SK-N-SH treated with all-trans-retinoic acid at 6 μM for 48 hours (cell line): ENCODE measurements at regions not wholly inside any gene's neighbourhood (a gene's known extent, or its start where the extent isn't known, plus 50 kb on each side); places are given as distances from the start of the nearest gene placed in this dataset.

Source experiments
- ATAC-seq: fragments of 200-7000 bp; cut with Tn5 transposase; 3 replicates; pipeline ENCODE4 v1.9.1; 2020; ENCODE audit warnings: mild to moderate bottlenecking, moderate library complexity
- ARNTL ChIP-seq: fragments of 450-650 bp; formaldehyde crosslinking; IDR thresholded peaks from 2 replicates; pipeline ENCODE4 v1.5.0; 2020; ENCODE audit warnings: low read depth, mild to moderate bottlenecking, moderate library complexity, borderline replicate concordance
- CREB5 ChIP-seq: fragments of 250-450 bp; sonication (Bioruptor Pico); IDR thresholded peaks from 2 replicates; pipeline ENCODE4 v1.5.1; 2020; ENCODE audit warnings: low read depth, mild to moderate bottlenecking, moderate library complexity
- CSDC2 ChIP-seq: fragments of 250-450 bp; sonication (Bioruptor Pico); IDR thresholded peaks from 2 replicates; pipeline ENCODE4 v1.5.0; 2020; ENCODE audit warnings: mild to moderate bottlenecking, moderate library complexity
- CSRNP3 ChIP-seq: fragments of 250-450 bp; sonication (Bioruptor Pico); IDR thresholded peaks from 2 replicates; pipeline ENCODE4 v1.5.1; 2021; ENCODE audit warnings: mild to moderate bottlenecking, moderate library complexity
- GLIS3 ChIP-seq: fragments of 250-450 bp; sonication (Bioruptor Pico); IDR thresholded peaks from 2 replicates; pipeline ENCODE4 v1.5.0; 2020; ENCODE audit warnings: mild to moderate bottlenecking, moderate library complexity
- ISL1 ChIP-seq: fragments of 250-450 bp; sonication (Bioruptor Pico); IDR thresholded peaks from 2 replicates; pipeline ENCODE4 v2.1.2; 2022; ENCODE audit warnings: mild to moderate bottlenecking, moderate library complexity
- OSR1 ChIP-seq: fragments of 250-450 bp; sonication (Bioruptor Pico); IDR thresholded peaks from 2 replicates; pipeline ENCODE4 v1.8.0; 2022; ENCODE audit warnings: moderate library complexity, mild to moderate bottlenecking, inconsistent platforms
- PATZ1 ChIP-seq: fragments of 250-450 bp; sonication (Bioruptor Pico); IDR thresholded peaks from 2 replicates; pipeline ENCODE4 v1.8.0; 2020; ENCODE audit warnings: mild to moderate bottlenecking, moderate library complexity, borderline replicate concordance
- POU6F1 ChIP-seq: fragments of 250-450 bp; sonication (Bioruptor Pico); IDR thresholded peaks from 2 replicates; pipeline ENCODE4 v1.8.0; 2021; ENCODE audit warnings: low read depth, mild to moderate bottlenecking, moderate library complexity, borderline replicate concordance
- PPARA ChIP-seq: fragments of 250-450 bp; sonication (Bioruptor Pico); IDR thresholded peaks from 2 replicates; pipeline ENCODE4 v1.5.0; 2020; ENCODE audit warnings: mild to moderate bottlenecking, borderline replicate concordance
- TCF4 ChIP-seq: fragments of 250-450 bp; sonication (Bioruptor Pico); IDR thresholded peaks from 2 replicates; pipeline ENCODE4 v1.8.0; 2021; ENCODE audit warnings: mild to moderate bottlenecking, moderate library complexity, borderline replicate concordance
- ZC3H10 ChIP-seq: fragments of 250-450 bp; sonication (Bioruptor Pico); IDR thresholded peaks from 2 replicates; pipeline ENCODE4 v1.5.1; 2021; ENCODE audit warnings: mild to moderate bottlenecking, moderate library complexity
- ZFP30 ChIP-seq: fragments of 450-650 bp; formaldehyde crosslinking; IDR thresholded peaks from 2 replicates; pipeline ENCODE4 v1.5.0; 2022; ENCODE audit warnings: mild to moderate bottlenecking, moderate library complexity
- ZNF70 ChIP-seq: fragments of 450-650 bp; formaldehyde crosslinking; IDR thresholded peaks from 2 replicates; pipeline ENCODE4 v1.5.0; 2020; ENCODE audit warnings: mild to moderate bottlenecking, moderate library complexity
- ZNF8 ChIP-seq: fragments of 450-650 bp; formaldehyde crosslinking; IDR thresholded peaks from 2 replicates; pipeline ENCODE4 v1.5.0; 2020; ENCODE audit warnings: mild to moderate bottlenecking, moderate library complexity

- TF ChIP-seq POU6F1: no peak
Measured at GRCh38 chr10:60703266-60704041, 74.8 kb upstream of the CDK1 start (continued).

DNA sequence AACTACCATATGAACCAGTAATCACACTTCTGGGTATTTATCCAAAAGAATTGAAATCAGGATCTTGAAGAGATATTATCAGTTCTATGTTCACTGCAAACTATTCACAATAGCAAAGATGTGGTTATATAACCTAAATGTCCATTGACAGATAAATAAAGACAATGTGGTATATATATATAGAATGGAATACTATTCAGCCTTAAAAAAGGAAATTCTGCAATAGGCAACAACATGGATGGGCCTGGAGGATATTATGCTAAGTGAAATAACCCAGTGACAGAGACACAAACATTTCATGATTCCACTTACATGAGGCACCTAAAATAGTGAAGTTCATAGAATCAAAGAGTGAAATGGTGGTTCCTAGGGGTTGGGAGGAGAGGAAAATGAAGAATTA lies 90.6 kb upstream of the CDK1 start:
- TF ChIP-seq CREB5 (CRISPR knock-in tag) (no peak), ZNF8 (CRISPR knock-in tag) (peak; percentile 52; the same call in 1 of the 2 replicates)
- no peak for ATAC-seq

- ATAC-seq: no peak
- TF ChIP-seq CSDC2 (CRISPR knock-in tag) (no peak), ISL1 (CRISPR knock-in tag) (no peak), OSR1 (CRISPR knock-in tag) (no peak), TCF4 (CRISPR knock-in tag) (no peak), ZC3H10 (CRISPR knock-in tag) (no peak), CSRNP3 (CRISPR knock-in tag) (no peak), PPARA (CRISPR knock-in tag) (no peak), CREB5 (CRISPR knock-in tag) (no peak)
Measured at GRCh38 chr10:60684091-60684490, 94.2 kb upstream of the CDK1 start.

- TF ChIP-seq PATZ1 (CRISPR knock-in tag): no peak
- TF ChIP-seq CSRNP3 (CRISPR knock-in tag): no peak
- no peak for TF ChIP-seq ARNTL
- no peak for TF ChIP-seq GLIS3
- TF ChIP-seq ZNF70 (CRISPR knock-in tag): no peak
- no peak for TF ChIP-seq POU6F1
- TF ChIP-seq ZFP30 (CRISPR knock-in tag): no peak
- ATAC-seq: no peak
Measured at GRCh38 chr10:60681103-60681502, 97.2 kb upstream of the CDK1 start.
